Epithelial cell of esophagus (primary cell): ENCODE measurements at regions not wholly inside any gene's neighbourhood (a gene's known extent, or its start where the extent isn't known, plus 50 kb on each side); places are given as distances from the start of the nearest gene placed in this dataset.
"Not testable (repeated sequence)": the region's sequence is repeated elsewhere in the genome, so short reads cannot be mapped to it uniquely, and the experiment has no call there.

Experiments used
- DNase-seq: peaks from one replicate; pipeline ENCODE4 v3.0.0; 2010; ENCODE audit warnings: low read depth
- H3K4me3 ChIP-seq: 2 replicates; pipeline ENCODE4 v1.5.1; 2011; ENCODE audit warnings: mild to moderate bottlenecking, low read length, control low read depth
- CTCF ChIP-seq: IDR thresholded peaks from 2 replicates; pipeline ENCODE4 v1.5.1; 2011; ENCODE audit warnings: low read depth, mild to moderate bottlenecking, low read length, control low read depth, inconsistent platforms; ENCODE audit not compliant: insufficient read depth; ENCODE audit errors: missing control alignments

GRCh38 chr17:19470530-19471261, 59.7 kb downstream of the RNF112 start:
- H3K4me3 ChIP-seq: no peak overlapping the region
- no peak for TF ChIP-seq CTCF
- no peak for DNase-seq

GRCh38 chr17:19474405-19474804, 59.2 kb upstream of the SLC47A1 start:
- not testable (repeated sequence) for DNase-seq, H3K4me3 ChIP-seq

GRCh38 chr17:19475800-19476199, 57.9 kb upstream of the SLC47A1 start:
- not testable (repeated sequence) for DNase-seq, H3K4me3 ChIP-seq

GRCh38 chr17:19482576-19482975, 51.1 kb upstream of the SLC47A1 start:
- H3K4me3 ChIP-seq: no peak overlapping the region
- TF ChIP-seq CTCF: no peak
- DNase-seq: peak; percentile 78
